ENCODE measurements at regions not wholly inside any gene's neighbourhood (a gene's known extent, or its start where the extent isn't known, plus 50 kb on each side); places are given as distances from the start of the nearest gene placed in this dataset.

GRCh38 chr9:2987679-2988078 is 143.8 kb upstream of the PUM3 start:
- FAIRE-seq (no peak), DNase-seq (ENCODE audit: low read depth) (no peak)
- Histone ChIP-seq H3K36me3 (ENCODE audit: control insufficient read depth, insufficient read depth, low read length) (no peaks in the 10 kb centered on the region), H3K4me3 (ENCODE audit: low read depth, low read length) (no peak overlapping the region), H3K27me3 (ENCODE audit: control insufficient read depth, insufficient read depth, low read length) (no peaks in the 10 kb centered on the region)
- TF ChIP-seq CTCF (IDR thresholded peaks at IDR 0.05; ENCODE audit: insufficient read depth, low read length, severe bottlenecking): no peak

- no peaks in the 10 kb centered on the region for H3K36me3 ChIP-seq (ENCODE audit: control insufficient read depth, insufficient read depth, low read length)
- no peaks in the 10 kb centered on the region for H3K27me3 ChIP-seq (ENCODE audit: control insufficient read depth, insufficient read depth, low read length)
- H3K4me3 ChIP-seq (ENCODE audit: low read depth, low read length): no peak overlapping the region
- TF ChIP-seq CTCF (IDR thresholded peaks at IDR 0.05; ENCODE audit: insufficient read depth, low read length, severe bottlenecking): no peak
- DNase-seq (ENCODE audit: low read depth) (no peak), FAIRE-seq (peak; percentile 7)
These were observed 141.4 kb upstream of the PUM3 start for GRCh38 chr9:2985343-2985742.

- no peak for DNase-seq (ENCODE audit: low read depth)
- H3K36me3 ChIP-seq (ENCODE audit: control insufficient read depth, insufficient read depth, low read length): no peaks in the 10 kb centered on the region
- FAIRE-seq: no peak
- no peaks in the 10 kb centered on the region for H3K27me3 ChIP-seq (ENCODE audit: control insufficient read depth, insufficient read depth, low read length)
- TF ChIP-seq CTCF (IDR thresholded peaks at IDR 0.05; ENCODE audit: insufficient read depth, low read length, severe bottlenecking): no peak
- H3K4me3 ChIP-seq (ENCODE audit: low read depth, low read length): no peak overlapping the region
These were observed 140.6 kb upstream of the PUM3 start for GRCh38 chr9:2984491-2984890.

- DNase-seq (ENCODE audit: low read depth) (no peak), FAIRE-seq (no peak)
- H3K36me3 ChIP-seq (ENCODE audit: control insufficient read depth, insufficient read depth, low read length): no peaks in the 10 kb centered on the region
- no peak overlapping the region for H3K4me3 ChIP-seq (ENCODE audit: low read depth, low read length)
- no peak for TF ChIP-seq CTCF (IDR thresholded peaks at IDR 0.05; ENCODE audit: insufficient read depth, low read length, severe bottlenecking)
- H3K27me3 ChIP-seq (ENCODE audit: control insufficient read depth, insufficient read depth, low read length): no peaks in the 10 kb centered on the region
These were observed 136.2 kb upstream of the PUM3 start for GRCh38 chr9:2979957-2980610.

GRCh38 chr9:2972475-2972874 is 128.6 kb upstream of the PUM3 start:
- DNase-seq (ENCODE audit: low read depth) (no peak), FAIRE-seq (no peak)
- Histone ChIP-seq H3K4me3 (ENCODE audit: low read depth, low read length) (no peak overlapping the region), H3K27me3 (ENCODE audit: control insufficient read depth, insufficient read depth, low read length) (no peaks in the 10 kb centered on the region), H3K36me3 (ENCODE audit: control insufficient read depth, insufficient read depth, low read length) (no peaks in the 10 kb centered on the region)
- TF ChIP-seq CTCF (IDR thresholded peaks at IDR 0.05; ENCODE audit: insufficient read depth, low read length, severe bottlenecking): no peak

GRCh38 chr9:2970864-2971263 is 127.0 kb upstream of the PUM3 start:
- Histone ChIP-seq H3K4me3 (ENCODE audit: low read depth, low read length) (no peak overlapping the region), H3K36me3 (ENCODE audit: control insufficient read depth, insufficient read depth, low read length) (no peaks in the 10 kb centered on the region), H3K27me3 (ENCODE audit: control insufficient read depth, insufficient read depth, low read length) (no peaks in the 10 kb centered on the region)
- no peak for TF ChIP-seq CTCF (IDR thresholded peaks at IDR 0.05; ENCODE audit: insufficient read depth, low read length, severe bottlenecking)
- FAIRE-seq: no peak
- DNase-seq (ENCODE audit: low read depth): no peak
